RCC 7860 (cell line): ENCODE measurements at regions not wholly inside any gene's neighbourhood (a gene's known extent, or its start where the extent isn't known, plus 50 kb on each side); places are given as distances from the start of the nearest gene placed in this dataset.

Experiments used
- DNase-seq: peaks from one replicate; pipeline ENCODE4 v3.0.0-alpha.2; 2015; ENCODE audit warnings: low spot score
- FAIRE-seq: peaks from 2 replicates; lab custom pipeline; 2012; peaks lifted over from hg19 to GRCh38; lab: Jason Lieb, UNC

DNA sequence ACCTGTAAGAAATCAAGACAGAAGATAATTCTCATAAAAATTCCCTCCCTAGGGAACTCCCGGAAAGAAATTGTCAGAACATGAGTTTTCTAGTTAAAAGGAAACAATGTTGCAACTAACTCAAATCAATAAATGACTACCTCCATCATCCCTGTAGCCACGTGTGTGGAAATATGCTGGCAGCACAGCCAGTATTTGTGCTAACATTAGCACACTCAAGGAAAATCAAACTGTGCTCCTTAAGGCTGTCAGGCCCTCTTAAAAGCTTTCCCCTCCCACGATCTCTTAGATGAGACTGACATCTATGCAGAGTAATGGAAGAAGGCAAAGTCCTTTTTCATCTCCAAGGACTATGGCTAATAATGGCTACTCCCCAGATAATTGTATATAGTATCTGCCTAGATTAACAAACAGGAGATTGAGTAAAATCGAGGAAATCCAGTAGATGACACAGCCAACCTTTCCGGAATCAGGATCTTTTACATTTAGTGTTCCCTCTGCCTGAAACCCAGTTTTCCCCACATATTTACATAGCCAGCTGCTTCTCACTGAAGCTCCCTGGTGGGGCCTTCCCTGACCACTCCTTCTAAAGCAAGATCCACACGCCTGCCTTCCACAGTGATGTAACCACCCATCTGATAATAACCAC, 50.9 kb upstream of the NR5A2 start:
- FAIRE-seq: no peak

More for the DNA sequence above, 50.9 kb upstream of the NR5A2 start:
- DNase-seq: no peak
